Adrenal gland (tissue), 9 donors: ENCODE measurements at regions not wholly inside any gene's neighbourhood (a gene's known extent, or its start where the extent isn't known, plus 50 kb on each side); places are given as distances from the start of the nearest gene placed in this dataset.
A peak's percentile ranks its signal among the peaks of the same experiment; 100 is the strongest.

ENCODE experiments used
- DNase-seq, 7 donors: peaks; one replicate each; pipeline ENCODE4 v3.0.0-alpha.2; 2019 to 2020
- H3K27ac ChIP-seq, 5 donors: fragments of 200-600 bp; sonication (generic) in 4 of 5; 1 replicate in 3 of 5; 2 replicates in 2 of 5; pipeline versions ENCODE4 v1.5.1 to v1.8.0; 2016 to 2020; ENCODE audit warnings: mild to moderate bottlenecking in 1 of 5
- H3K27me3 ChIP-seq: fragments of 200-600 bp; 2 replicates; pipeline ENCODE4 v1.8.0; 2021
- H3K36me3 ChIP-seq, 2 donors: fragments of 200-600 bp; replicated peaks in 1 of 2; 1 replicate in 1 of 2; 2 replicates in 1 of 2; pipeline versions ENCODE4 v1.5.1 to v1.8.0; 2018 to 2022
- H3K4me1 ChIP-seq, 2 donors: fragments of 200-600 bp; replicated peaks in 1 of 2; 1 replicate in 1 of 2; 2 replicates in 1 of 2; pipeline versions ENCODE4 v1.5.1 to v1.8.0; 2018 to 2021
- H3K4me3 ChIP-seq, 4 donors: fragments of 200-600 bp; sonication (generic) in 3 of 4; one replicate each; pipeline ENCODE4 v1.5.1; 2016 to 2018
- H3K9me3 ChIP-seq, 3 donors: fragments of 200-600 bp; sonication (generic) in 1 of 3; replicated peaks in 1 of 3; 1 replicate in 2 of 3; 2 replicates in 1 of 3; pipeline versions ENCODE4 v1.5.1 to v1.8.0; 2016 to 2021
- CTCF ChIP-seq, 6 experiments: fragments of 450-650 bp in 4 of 6; fragments of 200-600 bp in 2 of 6; sonication (generic) in 1 of 6; IDR thresholded peaks; 1 replicate in 5 of 6; 2 replicates in 1 of 6; pipeline versions ENCODE4 v1.5.1 to v1.8.0; 2016 to 2021; ENCODE audit warnings: antibody characterized with exemption in 6 of 6, mild to moderate bottlenecking in 2 of 6, moderate library complexity in 1 of 6
- POLR2A ChIP-seq, 2 donors: fragments of 450-650 bp; IDR thresholded peaks; one replicate each; pipeline ENCODE4 v1.6.1; 2017; ENCODE audit warnings: antibody characterized with exemption in 2 of 2, mild to moderate bottlenecking in 2 of 2, moderate library complexity in 1 of 2
- WGBS, 4 donors: extraction: QIAGEN DNeasy Blood & Tissue Kit in 2 of 4; methylation state at CpG; one replicate each; pipeline versions ENCODE4 v1.1.5 to v1.1.7; 2013 to 2017; 5-methylcytosine and 5-hydroxymethylcytosine counted together
- intact Hi-C, 2 donors: fragments of 100-400 bp; cut with DNase I; formaldehyde crosslinking; loops; one replicate each; pipeline versions ENCODE4 v1.14.1 to v1.15.0; 2022 to 2023
- donor health status: healthy with polysubstance abuse.
- donor health status: Bipolar disorder and iron deficiency.
- donor health status: DM: yes; HTN: yes; CAD: no.
- donor health status: DM: no; HTN: no; CAD: no.
- donor health status: DM: no; HTN: no; CAD: no.

GRCh38 chr22:44405661-44406060 is 92.4 kb downstream of the RTL6 start:
- intact Hi-C loops, result no loop called here
- DNase-seq, result no peak
- TF ChIP-seq CTCF (IDR thresholded peaks at IDR 0.05) (no peak), POLR2A (IDR thresholded peaks at IDR 0.05) (no peak)

DNA sequence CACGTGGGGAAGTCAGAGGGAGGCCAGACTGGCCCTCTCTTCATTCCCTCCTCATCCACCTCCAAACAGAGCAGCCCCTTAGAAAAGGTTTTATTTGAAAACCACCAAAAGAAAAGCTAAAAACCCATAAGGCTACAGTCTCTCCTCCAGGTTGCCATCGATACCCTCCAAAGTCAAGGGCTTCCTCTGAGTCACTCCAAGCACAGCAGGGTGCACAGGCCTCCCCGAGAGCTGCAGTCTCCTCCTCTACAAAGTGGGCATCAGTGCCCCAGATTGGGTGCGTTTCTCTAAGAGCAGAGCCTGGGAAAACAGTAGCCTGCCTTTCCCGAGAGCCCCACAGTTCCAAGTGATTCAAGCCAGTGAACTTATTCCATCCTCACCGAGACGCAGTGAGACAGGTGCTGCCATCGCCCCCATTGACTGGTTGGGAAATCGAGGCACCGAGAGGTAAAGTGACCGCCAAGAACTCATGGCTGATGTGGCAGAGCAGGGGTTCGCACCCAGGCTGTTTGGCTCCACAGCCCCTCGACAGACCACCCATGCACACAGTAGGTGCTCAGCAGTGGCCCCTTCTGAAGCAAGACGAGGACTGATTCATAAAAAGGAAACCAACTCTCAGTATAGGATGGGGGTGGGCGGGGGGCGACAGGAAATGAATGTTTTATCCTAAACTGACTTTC is 91.7 kb upstream of the SHISAL1 start:
- H3K27me3 ChIP-seq, result no peaks in the 10 kb centered on the region
- TF ChIP-seq CTCF (IDR thresholded peaks at IDR 0.05) (no peak), POLR2A (IDR thresholded peaks at IDR 0.05) (no peak)
- no peak for DNase-seq
- no peak overlapping the region for H3K27ac ChIP-seq
- no peaks in the 10 kb centered on the region for H3K9me3 ChIP-seq
- H3K36me3 ChIP-seq, result no peaks in the 10 kb centered on the region
- H3K4me1 ChIP-seq, result no peaks in the 10 kb centered on the region
- no peak overlapping the region for H3K4me3 ChIP-seq
- WGBS, 4 donors, result 83 to 89% (median 86%) methylated on average over 15 to 16 of the region's 16 CpGs
- intact Hi-C loops, result no loop called here

More at GRCh38 chr22:44405661-44406060, 92.4 kb downstream of the RTL6 start:
- Histone ChIP-seq H3K36me3 (no peaks in the 10 kb centered on the region), H3K27ac (no peak overlapping the region), H3K27me3 (no peaks in the 10 kb centered on the region), H3K9me3 (no peaks in the 10 kb centered on the region), H3K4me1 (no peaks in the 10 kb centered on the region), H3K4me3 (no peak overlapping the region)
- 76 to 94% (median 86%) methylated on average over 1 to 2 of the region's 2 CpGs for WGBS, 4 donors

DNA sequence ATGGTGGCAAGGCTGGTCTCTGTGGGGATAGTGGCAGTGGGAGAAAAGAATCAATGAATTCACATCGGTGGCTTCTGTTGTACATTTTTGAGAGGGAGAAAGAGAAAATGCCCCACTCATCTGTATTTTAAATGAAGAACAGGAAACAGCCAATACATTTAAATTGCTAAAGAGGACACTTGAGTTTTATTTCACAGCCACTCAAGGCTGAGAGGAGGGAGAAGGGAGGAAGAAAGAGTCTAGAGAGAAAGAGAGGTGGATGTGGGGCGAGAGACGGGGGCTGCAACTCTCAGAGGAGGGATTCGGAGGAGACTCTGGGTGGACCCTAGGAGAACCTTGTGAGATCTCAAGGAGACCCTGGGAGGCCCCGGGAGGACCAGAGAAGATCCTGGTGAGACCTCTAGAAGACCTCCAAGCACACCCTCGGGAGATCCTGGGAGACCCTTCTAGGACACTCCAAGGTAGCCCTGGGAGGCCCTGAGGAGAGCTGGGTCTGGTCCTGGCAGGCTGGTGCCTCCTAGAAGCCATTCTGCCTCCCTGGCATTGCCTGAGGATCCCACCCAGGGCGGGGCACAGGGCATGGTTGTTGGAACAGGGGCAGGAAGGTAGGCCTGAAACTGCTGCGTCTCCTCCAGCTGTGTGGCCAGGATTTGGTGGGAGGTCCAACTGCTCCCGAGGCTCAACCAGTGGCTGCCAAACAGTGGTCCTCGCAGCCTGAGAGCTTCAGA is 91.0 kb upstream of the SHISAL1 start:
- no peak overlapping the region for H3K27ac ChIP-seq
- TF ChIP-seq POLR2A (IDR thresholded peaks at IDR 0.05) (no peak), CTCF (IDR thresholded peaks at IDR 0.05) (no peak)
- H3K36me3 ChIP-seq, result no peaks in the 10 kb centered on the region
- peak in 1 of 7 donors; percentile 4 for DNase-seq
- H3K4me1 ChIP-seq, result no peaks in the 10 kb centered on the region
- WGBS, 4 donors, result 87 to 91% (median 90%) methylated on average over 8 to 10 of the region's 10 CpGs
- no peaks in the 10 kb centered on the region for H3K27me3 ChIP-seq
- intact Hi-C loops, result no loop called here
- H3K4me3 ChIP-seq, result no peak overlapping the region
- no peaks in the 10 kb centered on the region for H3K9me3 ChIP-seq

DNA sequence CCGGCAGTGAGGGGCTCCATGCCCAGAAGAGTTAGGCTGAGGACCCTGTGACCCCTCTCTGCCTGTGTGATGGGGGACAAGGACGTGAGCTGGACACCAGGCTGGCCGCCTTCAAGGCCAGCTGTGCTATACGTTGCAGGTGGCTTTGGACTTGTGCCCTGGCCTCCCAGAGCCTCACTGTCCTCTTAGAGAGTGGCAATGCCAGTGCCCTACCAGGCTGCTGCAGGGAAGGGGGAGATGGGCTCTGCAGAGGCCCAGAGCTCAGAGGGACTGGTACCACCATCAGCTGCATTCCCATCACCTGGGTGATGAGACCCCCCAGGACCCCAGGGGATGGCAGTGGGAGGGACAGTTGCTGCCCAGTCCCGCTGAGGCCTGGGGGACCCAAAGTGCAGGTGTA is 90.4 kb upstream of the SHISAL1 start:
- 70 to 87% (median 82%) methylated on average over 2 to 5 of the region's 5 CpGs for WGBS, 4 donors
- Histone ChIP-seq H3K27ac (no peak overlapping the region), H3K36me3 (no peaks in the 10 kb centered on the region), H3K4me3 (no peak overlapping the region), H3K4me1 (no peaks in the 10 kb centered on the region), H3K9me3 (no peaks in the 10 kb centered on the region), H3K27me3 (no peaks in the 10 kb centered on the region)
- no peak for TF ChIP-seq CTCF (IDR thresholded peaks at IDR 0.05)
- TF ChIP-seq POLR2A (IDR thresholded peaks at IDR 0.05), result no peak
- intact Hi-C loops, result no loop called here
- DNase-seq, result peak in 1 of 7 donors; percentile 0
